ENCODE measurements at regions not wholly inside any gene's neighbourhood (a gene's known extent, or its start where the extent isn't known, plus 50 kb on each side); places are given as distances from the start of the nearest gene placed in this dataset. TPM values are rescaled to one million over a fixed set of nuclear protein-coding genes. Genes with fewer than 3 reads are reported as not detected.

DNA sequence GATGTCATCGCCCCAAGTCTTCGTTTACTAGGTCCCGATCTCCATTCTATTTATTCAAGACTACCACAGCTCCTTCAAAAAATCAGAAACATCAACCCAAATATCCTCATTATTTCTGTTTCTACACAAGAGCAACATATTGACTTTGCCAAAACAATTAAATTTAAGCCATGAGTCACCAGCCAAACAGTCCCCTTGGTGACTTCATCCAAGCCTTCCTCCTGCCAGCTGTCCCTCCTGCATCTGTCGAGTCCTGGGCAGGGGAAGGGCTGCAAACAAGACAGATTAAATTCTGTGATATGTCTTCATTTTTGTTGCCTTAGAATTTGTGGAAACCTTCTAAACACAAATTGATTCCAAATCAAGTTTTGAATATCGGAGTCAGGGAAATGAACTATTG, 110.3 kb downstream of the SP3 start:
- 73 to 88% methylated on average over 5 of the region's 5 CpGs for WGBS, 2 donors

GRCh38 chr2:173855661-173856060, 109.5 kb downstream of the SP3 start:
- no peaks in the 10 kb centered on the region for H3K36me3 ChIP-seq (ENCODE audit: control insufficient read depth in 4 of 4, insufficient read depth in 4 of 4, low read length in 4 of 4)
- TF ChIP-seq CTCF (IDR thresholded peaks at IDR 0.05; ENCODE audit: control extremely low read depth, extremely low read depth): no peak
- peak in 2 of 3 donors; percentile 40 to 64 for DNase-seq
- 19 to 36% methylated on average over 2 of the region's 2 CpGs for WGBS, 2 donors
- ATAC-seq (ENCODE audit: insufficient read depth, low FRiP score): no peak
- no peak overlapping the region for H3K4me3 ChIP-seq
- peaks cover 0 to 3% (median 0%) of the 10 kb centered on the region in 3 donors for H3K27me3 ChIP-seq (ENCODE audit: control insufficient read depth in 3 of 3, insufficient read depth in 3 of 3, low read length in 2 of 3)
- peaks cover 0 to 22% (median 0%) of the 10 kb centered on the region in 5 donors for H3K4me1 ChIP-seq (ENCODE audit: control insufficient read depth in 5 of 5, insufficient read depth in 5 of 5, low read length in 5 of 5)
- no peak overlapping the region for H3K27ac ChIP-seq (ENCODE audit: low read depth in 1 of 2, low read length in 1 of 2)
- H3K9me3 ChIP-seq (ENCODE audit: control insufficient read depth in 4 of 4, insufficient read depth in 3 of 4, low read length in 3 of 4): no peaks in the 10 kb centered on the region
- H3K9ac ChIP-seq (ENCODE audit: insufficient read depth in 1 of 2, low read length in 2 of 2): no peak overlapping the region

More for the DNA sequence above, 110.3 kb downstream of the SP3 start:
- no peak for DNase-seq
- no peak for TF ChIP-seq CTCF (IDR thresholded peaks at IDR 0.05; ENCODE audit: control extremely low read depth, extremely low read depth)
- H3K27ac ChIP-seq (ENCODE audit: low read depth in 1 of 2, low read length in 1 of 2): no peak overlapping the region
- no peaks in the 10 kb centered on the region for H3K9me3 ChIP-seq (ENCODE audit: control insufficient read depth in 4 of 4, insufficient read depth in 3 of 4, low read length in 3 of 4)
- no peak for ATAC-seq (ENCODE audit: insufficient read depth, low FRiP score)
- H3K4me3 ChIP-seq: no peak overlapping the region
- H3K4me1 ChIP-seq (ENCODE audit: control insufficient read depth in 5 of 5, insufficient read depth in 5 of 5, low read length in 5 of 5): peaks cover 0 to 22% (median 0%) of the 10 kb centered on the region in 5 donors
- no peaks in the 10 kb centered on the region for H3K36me3 ChIP-seq (ENCODE audit: control insufficient read depth in 4 of 4, insufficient read depth in 4 of 4, low read length in 4 of 4)
- H3K27me3 ChIP-seq (ENCODE audit: control insufficient read depth in 3 of 3, insufficient read depth in 3 of 3, low read length in 2 of 3): peaks cover 0 to 3% (median 0%) of the 10 kb centered on the region in 3 donors
- no peak overlapping the region for H3K9ac ChIP-seq (ENCODE audit: insufficient read depth in 1 of 2, low read length in 2 of 2)

Small RNA genes in the stretch of these regions (small RNA-seq; reads per million reads assigned to genes)
- gene AC013410.2 (ENCODE audit: low replicate concordance): not detected

All from lung (tissue), 12 donors.